Liver (tissue), 8 donors: ENCODE measurements at regions not wholly inside any gene's neighbourhood (a gene's known extent, or its start where the extent isn't known, plus 50 kb on each side); places are given as distances from the start of the nearest gene placed in this dataset.

Experiments used
- DNase-seq: peaks from one replicate; pipeline ENCODE4 v3.0.0-alpha.2; 2017; ENCODE audit warnings: low spot score
- H3K27ac ChIP-seq, 2 donors: one replicate each; pipeline ENCODE4 v1.7.0; 2013; ENCODE audit warnings: inconsistent platforms in 2 of 2, low read length in 2 of 2, control low read depth in 1 of 2, low read depth in 1 of 2, mild to moderate bottlenecking in 1 of 2
- H3K27me3 ChIP-seq, 4 donors: one replicate each; pipeline versions ENCODE4 v1.6.1 to v1.7.0; 2013; ENCODE audit warnings: low read length in 3 of 4, inconsistent platforms in 1 of 4, mild to moderate bottlenecking in 1 of 4, moderate library complexity in 1 of 4; ENCODE audit not compliant: control insufficient read depth in 4 of 4, insufficient read depth in 4 of 4
- H3K36me3 ChIP-seq, 4 donors: one replicate each; pipeline versions ENCODE4 v1.6.1 to v1.7.0; 2013; ENCODE audit warnings: low read length in 3 of 4, mild to moderate bottlenecking in 3 of 4, low read depth in 1 of 4, moderate library complexity in 1 of 4; ENCODE audit not compliant: control insufficient read depth in 4 of 4, insufficient read depth in 3 of 4
- H3K4me1 ChIP-seq, 4 donors: one replicate each; pipeline versions ENCODE4 v1.6.1 to v1.7.0; 2013; ENCODE audit warnings: low read length in 3 of 4, mild to moderate bottlenecking in 3 of 4, moderate library complexity in 1 of 4; ENCODE audit not compliant: control insufficient read depth in 4 of 4, insufficient read depth in 4 of 4
- H3K4me3 ChIP-seq, 3 donors: one replicate each; pipeline versions ENCODE4 v1.6.1 to v1.7.0; 2013; ENCODE audit warnings: low read length in 3 of 3, control low read depth in 1 of 3, low read depth in 1 of 3, mild to moderate bottlenecking in 1 of 3
- H3K9ac ChIP-seq, 2 donors: one replicate each; pipeline ENCODE4 v1.7.0; 2013; ENCODE audit warnings: low read length in 2 of 2, mild to moderate bottlenecking in 2 of 2, moderate library complexity in 2 of 2, control low read depth in 1 of 2, low read depth in 1 of 2
- H3K9me3 ChIP-seq, 4 donors: one replicate each; pipeline versions ENCODE4 v1.6.1 to v1.7.0; 2013; ENCODE audit warnings: low read length in 3 of 4; ENCODE audit not compliant: control insufficient read depth in 4 of 4
- ATF3 ChIP-seq: IDR thresholded peaks from 2 replicates; pipeline ENCODE4 v1.6.1; 2016; ENCODE audit warnings: antibody characterized with exemption
- CTCF ChIP-seq: fragments of 150-350 bp; IDR thresholded peaks from 2 replicates; pipeline ENCODE4 v1.5.1; 2017; ENCODE audit warnings: improper control_type of control experiment, low read depth, low read length; ENCODE audit not compliant: missing input control
- EGR1 ChIP-seq, 2 donors: IDR thresholded peaks; 2 replicates each; pipeline ENCODE4 v1.6.1; 2016 to 2018; ENCODE audit warnings: antibody characterized with exemption in 2 of 2, low read depth in 2 of 2
- FOXA1 ChIP-seq: IDR thresholded peaks from 2 replicates; pipeline ENCODE4 v1.6.1; 2016; ENCODE audit warnings: antibody characterized with exemption
- FOXA2 ChIP-seq: IDR thresholded peaks from 2 replicates; pipeline ENCODE4 v1.6.1; 2016; ENCODE audit warnings: antibody characterized with exemption
- GABPA ChIP-seq, 2 donors: IDR thresholded peaks in 1 of 2; conservative IDR thresholded peaks in 1 of 2; 2 replicates each; pipeline ENCODE4 v1.6.1; 2016; ENCODE audit warnings: antibody characterized with exemption in 2 of 2, mild to moderate bottlenecking in 1 of 2, moderate library complexity in 1 of 2
- HNF4A ChIP-seq, 2 donors: conservative IDR thresholded peaks; 2 replicates each; pipeline ENCODE4 v1.6.1; 2016; ENCODE audit warnings: antibody characterized with exemption in 2 of 2, mild to moderate bottlenecking in 2 of 2
- HNF4G ChIP-seq: IDR thresholded peaks from 2 replicates; pipeline ENCODE4 v1.6.1; 2016; ENCODE audit warnings: antibody characterized with exemption
- JUND ChIP-seq, 2 donors: IDR thresholded peaks; 2 replicates each; pipeline ENCODE4 v1.6.1; 2016; ENCODE audit warnings: antibody characterized with exemption in 2 of 2
- MAX ChIP-seq: IDR thresholded peaks from 2 replicates; pipeline ENCODE4 v1.6.1; 2016; ENCODE audit warnings: antibody characterized with exemption
- RAD21 ChIP-seq, 2 donors: IDR thresholded peaks; 2 replicates each; pipeline ENCODE4 v1.6.1; 2016; ENCODE audit warnings: antibody characterized with exemption in 2 of 2, mild to moderate bottlenecking in 2 of 2
- REST ChIP-seq: IDR thresholded peaks from 2 replicates; pipeline ENCODE4 v1.6.1; 2016; ENCODE audit warnings: antibody characterized with exemption, mild to moderate bottlenecking
- SP1 ChIP-seq: IDR thresholded peaks from 2 replicates; pipeline ENCODE4 v1.6.1; 2018; ENCODE audit warnings: antibody characterized with exemption, mild to moderate bottlenecking
- TAF1 ChIP-seq: conservative IDR thresholded peaks from 2 replicates; pipeline ENCODE4 v1.6.1; 2016; ENCODE audit warnings: antibody characterized with exemption, mild to moderate bottlenecking
- YY1 ChIP-seq: IDR thresholded peaks from 2 replicates; pipeline ENCODE4 v1.6.1; 2016; ENCODE audit warnings: antibody characterized with exemption, mild to moderate bottlenecking
- ZBTB33 ChIP-seq: IDR thresholded peaks from 2 replicates; pipeline ENCODE4 v1.6.1; 2016; ENCODE audit warnings: antibody characterized with exemption
- WGBS: extraction: QIAGEN DNeasy Blood & Tissue Kit; methylation state at CpG from one replicate; pipeline ENCODE4 v1.1.7; 2013; 5-methylcytosine and 5-hydroxymethylcytosine counted together
- donor health status: healthy.
- donor health status: healthy.
- donor health status: healthy.
- donor health status: healthy.
- donor health status: healthy.

GRCh38 chr1:82405333-82405732, 604.6 kb downstream of the ADGRL2 start:
- Histone ChIP-seq H3K36me3 (no peaks in the 10 kb centered on the region), H3K4me1 (no peaks in the 10 kb centered on the region), H3K9me3 (no peaks in the 10 kb centered on the region), H3K9ac (no peak overlapping the region), H3K27ac (no peak overlapping the region), H3K4me3 (no peak overlapping the region), H3K27me3 (no peaks in the 10 kb centered on the region)
- 93% methylated on average over 1 of the region's 1 CpG for whole genome bisulfite sequencing
- DNase-seq = no peak
- TF ChIP-seq JUND (IDR thresholded peaks at IDR 0.05) (no peak), RAD21 (IDR thresholded peaks at IDR 0.05) (no peak), REST (no peak), TAF1 (no peak), ATF3 (no peak), ZBTB33 (no peak), HNF4G (no peak), FOXA1 (no peak), CTCF (no peak), SP1 (no peak), HNF4A (conservative IDR thresholded peaks at IDR 0.05) (no peak)

GRCh38 chr1:82401116-82401515, 600.4 kb downstream of the ADGRL2 start:
- WGBS = 77% methylated on average over 1 of the region's 1 CpG
- no peak for DNase-seq
- Histone ChIP-seq H3K36me3 (no peaks in the 10 kb centered on the region), H3K9me3 (no peaks in the 10 kb centered on the region), H3K9ac (no peak overlapping the region), H3K4me3 (no peak overlapping the region), H3K27ac (no peak overlapping the region), H3K27me3 (no peaks in the 10 kb centered on the region), H3K4me1 (no peaks in the 10 kb centered on the region)
- TF ChIP-seq REST (no peak), FOXA2 (no peak), HNF4A (conservative IDR thresholded peaks at IDR 0.05) (no peak), FOXA1 (no peak), YY1 (no peak), JUND (IDR thresholded peaks at IDR 0.05) (no peak), RAD21 (IDR thresholded peaks at IDR 0.05) (no peak), MAX (no peak), ATF3 (no peak), EGR1 (IDR thresholded peaks at IDR 0.05; ENCODE audit: low read depth in 2 of 2) (no peak), ZBTB33 (no peak), TAF1 (no peak), GABPA (IDR thresholded peaks at IDR 0.05 in 1 of 2, conservative IDR thresholded peaks at IDR 0.05 in 1 of 2) (no peak), HNF4G (no peak)
